ENCODE measurements at regions not wholly inside any gene's neighbourhood (a gene's known extent, or its start where the extent isn't known, plus 50 kb on each side); places are given as distances from the start of the nearest gene placed in this dataset.

- H3K4me1 ChIP-seq (replicated peaks in 1 of 4; ENCODE audit: control insufficient read depth in 3 of 4, insufficient read depth in 4 of 4, low read length in 3 of 4): no peaks in the 10 kb centered on the region
- H3K23me2 ChIP-seq (ENCODE audit: low read depth, low read length): no peaks in the 10 kb centered on the region
- no peaks in the 10 kb centered on the region for H3K79me2 ChIP-seq (ENCODE audit: control insufficient read depth in 1 of 2, insufficient read depth in 2 of 2, low read length in 2 of 2)
- no peak overlapping the region for H2BK15ac ChIP-seq (ENCODE audit: low read length)
- H3K9ac ChIP-seq (replicated peaks in 1 of 4; ENCODE audit: extremely low read depth in 1 of 4, low read depth in 3 of 4, low read length in 3 of 4): no peak overlapping the region
- no peak overlapping the region for H3K23ac ChIP-seq (ENCODE audit: insufficient read length)
- H3K27ac ChIP-seq (ENCODE audit: low read depth, low read length): no peak overlapping the region
- H2BK20ac ChIP-seq (ENCODE audit: low read length): no peak overlapping the region
- no peak overlapping the region for H2BK120ac ChIP-seq (replicated peaks; ENCODE audit: low read depth, low read length)
- FAIRE-seq (no peak), DNase-seq (ENCODE audit: low read depth in 1 of 2, low spot score in 2 of 2) (no peak)
- H3K9me3 ChIP-seq (ENCODE audit: insufficient read depth in 2 of 2, low read depth in 1 of 2, low read length in 1 of 2): no peaks in the 10 kb centered on the region
- ChIA-PET POLR2A (ENCODE audit: partially characterized antibody) (no interaction called here), CTCF (ENCODE audit: partially characterized antibody) (interaction anchor here (0.7 to 0.9 kb wide), 2 partner anchors 12 to 13 kb away, joined by 3 to 5 read pairs; no protein-coding TSS in a partner anchor)
- no peak overlapping the region for H3K14ac ChIP-seq (ENCODE audit: insufficient read length)
- no peak overlapping the region for H4K5ac ChIP-seq (ENCODE audit: insufficient read length, low read depth, low read length)
- no peak overlapping the region for H4K8ac ChIP-seq (ENCODE audit: extremely low read depth, insufficient read depth, low read length)
- H3K79me1 ChIP-seq (ENCODE audit: low read depth, low read length): no peaks in the 10 kb centered on the region
- H4K91ac ChIP-seq (replicated peaks; ENCODE audit: insufficient read length, low read length): no peak overlapping the region
- no peak overlapping the region for H3K4me2 ChIP-seq (ENCODE audit: insufficient read depth in 1 of 2, low read depth in 2 of 2, low read length in 2 of 2)
- no peak overlapping the region for H3K4me3 ChIP-seq (ENCODE audit: extremely low read depth in 1 of 4, insufficient read depth in 2 of 4, low read depth in 3 of 4, low read length in 4 of 4)
- H3K36me3 ChIP-seq (ENCODE audit: control insufficient read depth in 2 of 4, insufficient read depth in 4 of 4, low read length in 3 of 4): no peaks in the 10 kb centered on the region
- no peaks in the 10 kb centered on the region for H4K20me1 ChIP-seq (replicated peaks in 1 of 2; ENCODE audit: control insufficient read depth in 1 of 2, insufficient read depth in 2 of 2, low read length in 2 of 2)
- H3K4ac ChIP-seq (replicated peaks; ENCODE audit: insufficient read length, low read depth, low read length): no peak overlapping the region
- H3K56ac ChIP-seq (replicated peaks; ENCODE audit: insufficient read length, low read depth, low read length): no peak overlapping the region
- H2AFZ ChIP-seq (ENCODE audit: low read length): no peak overlapping the region
- H2BK5ac ChIP-seq (ENCODE audit: low read depth, low read length): no peak overlapping the region
- H3K27me3 ChIP-seq (replicated peaks in 1 of 4; ENCODE audit: control insufficient read depth in 3 of 4, extremely low read depth in 1 of 4, insufficient read depth in 3 of 4, low read length in 3 of 4): no peaks in the 10 kb centered on the region
- no peak overlapping the region for H3K18ac ChIP-seq (ENCODE audit: extremely low read depth, low read length)
- no peak overlapping the region for H2BK12ac ChIP-seq (ENCODE audit: low read depth, low read length)
- WGBS, 2 experiments (ENCODE audit: extremely low coverage in 1 of 2, insufficient coverage in 1 of 2, insufficient read length in 1 of 2, insufficient replicate concordance in 2 of 2, low coverage in 1 of 2, low lambda C conversion rate in 2 of 2, missing lambda C conversion rate in 1 of 2): 86% methylated on average over 2 of the region's 2 CpGs; no CpG with 5 or more reads in 1 of the 2 experiments
- H2AK5ac ChIP-seq (ENCODE audit: low read depth, low read length): no peak overlapping the region
- no peak for TF ChIP-seq NRF1 (IDR thresholded peaks at IDR 0.05; ENCODE audit: low read depth, low read length)
- no peak for TF ChIP-seq MAX (IDR thresholded peaks at IDR 0.05)
- TF ChIP-seq POLR2AphosphoS5 (IDR thresholded peaks at IDR 0.05; ENCODE audit: low read depth, low read length): no peak
- TF ChIP-seq TEAD4 (IDR thresholded peaks at IDR 0.05; ENCODE audit: low read depth, low read length): no peak
- TF ChIP-seq BACH1 (IDR thresholded peaks at IDR 0.05; ENCODE audit: low read length): no peak
- no peak for TF ChIP-seq SIN3A (conservative IDR thresholded peaks at IDR 0.05 in 1 of 2, IDR thresholded peaks at IDR 0.05 in 1 of 2; ENCODE audit: low read depth in 1 of 2, low read length in 2 of 2)
These were observed 297.2 kb upstream of the AADAT start for GRCh38 chr4:170386971-170387370.
